ENCODE measurements at regions not wholly inside any gene's neighbourhood (a gene's known extent, or its start where the extent isn't known, plus 50 kb on each side); places are given as distances from the start of the nearest gene placed in this dataset.
"Not testable (repeated sequence)": the region's sequence is repeated elsewhere in the genome, so short reads cannot be mapped to it uniquely, and the experiment has no call there.

DNA sequence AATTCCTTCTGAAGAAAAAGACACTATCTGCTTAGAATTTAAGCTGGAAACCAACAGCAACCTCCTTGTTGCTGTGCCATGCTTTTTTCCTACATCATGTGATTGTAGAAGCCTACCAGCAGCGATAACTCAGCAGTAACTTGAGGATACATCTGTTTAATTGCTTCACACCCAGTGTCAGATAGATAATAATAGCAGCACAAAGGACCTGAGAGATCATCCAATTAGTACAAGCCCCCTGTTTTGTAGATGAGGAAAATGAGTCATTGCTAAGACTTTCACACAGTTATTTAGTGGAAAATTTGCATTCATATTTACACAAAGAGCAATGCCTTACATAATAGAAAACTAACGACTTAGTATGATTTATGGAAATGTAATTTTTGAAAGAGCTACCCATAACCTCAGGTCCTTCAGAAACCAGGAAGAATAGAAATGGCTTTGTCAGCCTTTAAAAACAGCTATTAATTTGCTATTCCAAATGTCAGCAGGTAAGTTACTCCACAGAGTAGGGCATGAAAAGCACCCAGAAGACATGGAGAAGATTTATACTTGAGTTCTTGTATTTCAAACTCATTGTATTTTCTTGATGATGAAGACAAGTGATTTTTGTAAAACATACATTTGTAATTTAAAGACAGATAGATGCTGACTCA is 93.7 kb upstream of the SGCG start:
- DNase-seq (ENCODE audit: low spot score): no peak

DNA sequence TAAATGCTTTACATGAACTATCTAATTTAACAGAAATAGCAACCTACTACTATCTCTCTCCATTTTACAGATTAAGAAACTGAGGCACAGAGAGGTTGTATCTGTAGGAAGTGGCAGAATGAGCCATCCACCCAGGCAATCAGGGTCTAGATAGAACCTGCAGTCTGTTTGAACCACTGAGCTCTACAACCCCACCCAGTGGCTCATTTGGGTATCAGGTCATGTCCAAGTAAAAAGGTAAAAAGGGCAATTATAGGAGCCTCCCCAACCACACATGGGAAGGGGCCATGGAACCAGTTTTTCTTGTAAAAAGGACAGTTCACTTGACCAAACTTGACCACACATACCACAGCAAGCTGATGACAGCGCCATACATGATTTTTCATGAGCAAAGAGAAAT is 92.9 kb upstream of the SGCG start:
- no peak for DNase-seq (ENCODE audit: low spot score)

DNA sequence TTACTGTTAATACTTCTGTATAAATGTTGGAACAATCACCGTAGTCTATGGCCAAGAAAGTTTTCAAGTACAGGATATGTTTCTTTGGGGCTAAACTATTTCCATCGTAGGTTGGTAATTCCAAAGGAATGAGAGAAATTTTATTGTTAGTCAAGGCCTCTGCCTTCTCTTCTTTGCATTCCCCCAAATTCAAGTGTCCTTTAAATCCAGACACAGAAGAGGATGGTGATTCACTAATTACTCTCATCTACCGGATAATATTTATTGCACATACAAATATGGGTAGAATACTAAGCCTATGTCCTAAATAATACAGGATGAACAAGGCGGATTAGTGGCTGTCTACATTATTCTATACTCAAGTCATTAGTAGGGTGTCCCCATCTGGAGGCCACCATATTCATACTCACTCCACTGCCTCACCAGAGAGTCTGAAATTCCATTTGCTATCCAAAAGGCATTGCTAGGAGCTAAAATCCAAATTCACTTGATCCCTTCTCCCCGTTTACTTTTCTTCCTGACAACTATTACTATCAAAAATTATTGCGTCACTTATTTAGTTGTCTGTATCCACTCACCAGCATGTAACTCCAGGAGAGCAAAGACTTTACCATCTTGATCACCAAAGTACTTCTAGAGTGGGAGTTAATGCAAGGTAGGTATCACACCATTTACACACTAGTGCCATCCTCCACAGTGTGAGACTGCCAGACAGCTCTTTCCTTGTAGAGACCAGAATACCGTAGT is 82.4 kb upstream of the SGCG start:
- DNase-seq (ENCODE audit: low spot score): no peak

DNA sequence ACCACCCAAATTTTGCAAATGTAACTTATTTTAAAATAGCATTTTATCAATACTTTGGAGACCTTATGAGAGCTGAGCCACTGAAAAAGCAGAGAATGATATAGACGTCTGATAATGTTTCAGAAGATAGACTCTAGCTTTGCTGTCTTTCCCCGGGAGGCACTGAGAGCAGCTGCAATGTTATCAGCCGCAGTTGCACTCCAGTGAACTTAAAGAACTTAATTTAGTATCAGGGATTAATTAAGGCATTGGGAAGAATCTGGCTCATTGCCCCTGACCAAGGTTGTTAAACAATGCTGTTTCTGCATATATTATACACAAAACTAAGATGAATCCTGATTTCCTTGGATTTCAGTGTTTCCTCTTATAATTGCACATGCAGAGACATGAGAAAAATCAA is 75.7 kb upstream of the SGCG start:
- DNase-seq (ENCODE audit: low spot score): no peak

DNA sequence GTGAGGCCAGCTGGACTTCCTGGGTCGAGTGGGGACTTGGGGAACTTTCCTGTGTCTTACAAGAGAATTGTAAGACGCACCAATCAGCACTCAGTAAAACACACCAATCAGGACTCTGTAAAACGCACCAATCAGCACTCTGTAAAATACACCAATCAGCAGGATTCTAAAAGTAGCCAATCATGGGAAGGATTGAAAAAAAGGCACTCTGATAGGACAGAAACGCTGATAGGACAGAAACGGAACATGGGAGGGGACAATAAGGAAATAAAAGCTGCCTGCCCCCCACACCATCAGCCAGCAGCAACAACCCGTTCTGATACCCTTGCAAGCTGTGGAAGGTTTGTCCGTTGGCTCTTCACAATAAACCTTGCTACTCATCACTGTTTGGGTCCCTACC is 73.1 kb upstream of the SGCG start:
- no peak for DNase-seq (ENCODE audit: low spot score)

DNA sequence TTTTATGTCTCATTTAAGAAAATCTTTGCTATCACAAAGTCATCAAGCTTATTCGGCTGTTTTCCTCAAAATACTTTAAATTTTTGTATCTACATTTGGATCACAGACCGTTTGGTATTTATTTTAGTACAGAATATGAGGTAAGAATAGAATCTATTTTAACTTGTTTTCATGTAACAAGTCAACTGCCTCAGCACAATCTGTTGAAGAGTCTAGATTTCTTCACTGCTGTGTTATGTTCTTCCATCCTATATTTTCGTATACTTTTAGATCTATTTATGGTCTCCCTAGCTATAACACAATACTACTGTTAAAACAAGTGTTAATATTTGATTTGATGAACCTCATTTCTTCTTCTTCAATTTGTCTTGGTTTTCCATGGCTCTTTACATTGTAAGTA is 61.6 kb upstream of the SGCG start:
- no peak for DNase-seq (ENCODE audit: low spot score)

DNA sequence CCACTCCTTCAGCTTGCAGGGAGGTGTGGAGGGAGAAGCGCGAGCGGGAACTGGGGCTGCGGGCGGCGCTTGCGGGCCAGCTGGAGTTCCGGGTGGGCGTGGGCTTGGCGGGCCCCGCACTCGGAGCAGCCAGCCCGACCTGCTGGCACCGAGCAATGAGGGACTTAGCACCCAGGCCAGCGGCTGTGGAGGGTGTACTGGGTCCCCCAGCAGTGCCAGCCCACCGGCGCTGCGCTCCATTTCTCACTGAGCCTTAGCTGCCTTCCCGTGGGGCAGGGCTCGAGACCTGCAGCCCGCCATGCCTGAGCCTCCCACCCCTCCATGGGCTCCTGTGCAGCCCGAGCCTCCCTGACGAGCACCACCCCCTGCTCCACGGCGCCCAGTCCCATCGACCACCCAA is 53.2 kb upstream of the SGCG start:
- not testable (repeated sequence) for DNase-seq (ENCODE audit: low spot score)

DNA sequence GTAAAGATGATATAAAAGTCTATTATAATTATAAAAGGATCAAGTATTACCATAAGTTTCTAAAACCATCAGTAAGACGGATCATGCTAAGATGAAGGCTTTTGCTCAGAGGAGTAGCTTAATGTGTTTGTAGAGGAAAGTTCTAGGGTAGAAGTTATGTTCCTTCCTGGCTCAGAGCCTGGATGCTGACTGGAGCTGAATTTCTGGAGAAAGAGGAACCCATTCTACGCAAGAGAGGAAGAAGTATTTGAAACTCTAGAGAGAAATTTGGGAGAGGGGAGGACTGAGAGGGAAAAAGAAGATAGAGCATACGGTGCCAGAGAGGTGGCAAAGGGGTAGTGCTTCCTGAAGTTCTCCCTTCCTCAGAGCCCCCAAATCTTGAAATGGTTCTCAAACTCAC is 51.4 kb upstream of the SGCG start:
- DNase-seq (ENCODE audit: low spot score): no peak

Measured in ecto neural progenitor cell (in vitro differentiated cells).